Adrenal gland (tissue), 5 donors: ENCODE measurements at regions not wholly inside any gene's neighbourhood (a gene's known extent, or its start where the extent isn't known, plus 50 kb on each side); places are given as distances from the start of the nearest gene placed in this dataset.

Experiments used
- POLR2A ChIP-seq, 2 donors: fragments of 450-650 bp; IDR thresholded peaks; one replicate each; pipeline ENCODE4 v1.6.1; 2017; ENCODE audit warnings: antibody characterized with exemption in 2 of 2, mild to moderate bottlenecking in 2 of 2, moderate library complexity in 1 of 2
- TF ChIP-seq, protein P1 (sequence below), 6 experiments: fragments of 450-650 bp in 4 of 6; fragments of 200-600 bp in 2 of 6; sonication (generic) in 1 of 6; IDR thresholded peaks; 1 replicate in 5 of 6; 2 replicates in 1 of 6; pipeline versions ENCODE4 v1.5.1 to v1.8.0; 2016 to 2021; ENCODE audit warnings: antibody characterized with exemption in 6 of 6, mild to moderate bottlenecking in 2 of 6, moderate library complexity in 1 of 6
- donor health status: DM: no; HTN: no; CAD: no.

DNA sequence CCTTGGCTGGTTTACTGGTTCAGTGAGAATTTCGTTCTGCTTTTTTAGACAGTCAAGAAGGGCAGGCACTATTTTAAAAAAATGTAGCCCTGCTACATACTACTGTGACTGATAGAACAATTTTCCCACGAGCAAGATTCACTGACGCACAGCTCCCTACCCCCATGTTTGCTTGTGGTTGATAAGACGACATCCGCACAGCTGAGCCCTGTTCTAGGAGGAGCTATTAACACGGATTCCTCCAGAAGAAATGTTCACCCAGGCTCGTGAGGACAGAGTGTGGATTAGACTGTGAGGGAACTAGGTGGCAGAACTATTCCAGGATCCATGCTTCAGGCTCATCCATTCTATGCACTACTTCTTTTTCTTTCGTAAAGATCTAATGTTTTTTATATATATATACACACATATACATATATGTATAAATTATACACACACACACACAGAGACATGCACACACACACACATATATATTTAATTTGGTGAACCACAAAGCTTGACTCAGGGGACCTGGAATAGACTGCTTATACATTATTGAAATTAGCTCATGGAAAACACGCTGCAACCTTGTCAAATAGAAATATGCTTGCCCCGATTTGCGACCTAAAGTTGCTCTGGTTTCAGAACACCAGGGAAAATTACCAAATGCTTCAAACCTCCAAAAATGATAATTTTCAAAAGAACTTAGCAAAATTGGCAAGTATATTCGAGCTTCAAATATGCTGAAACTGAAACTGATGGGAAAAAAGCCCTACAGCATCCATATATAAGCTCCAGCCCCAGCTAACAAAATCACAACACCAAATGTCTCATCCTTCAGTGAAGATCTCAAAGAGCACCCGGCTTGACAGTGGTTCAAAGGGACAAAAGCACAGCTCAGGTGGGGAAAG lies 370.4 kb downstream of the SOCS6 start:
- TF ChIP-seq, protein P1, sequence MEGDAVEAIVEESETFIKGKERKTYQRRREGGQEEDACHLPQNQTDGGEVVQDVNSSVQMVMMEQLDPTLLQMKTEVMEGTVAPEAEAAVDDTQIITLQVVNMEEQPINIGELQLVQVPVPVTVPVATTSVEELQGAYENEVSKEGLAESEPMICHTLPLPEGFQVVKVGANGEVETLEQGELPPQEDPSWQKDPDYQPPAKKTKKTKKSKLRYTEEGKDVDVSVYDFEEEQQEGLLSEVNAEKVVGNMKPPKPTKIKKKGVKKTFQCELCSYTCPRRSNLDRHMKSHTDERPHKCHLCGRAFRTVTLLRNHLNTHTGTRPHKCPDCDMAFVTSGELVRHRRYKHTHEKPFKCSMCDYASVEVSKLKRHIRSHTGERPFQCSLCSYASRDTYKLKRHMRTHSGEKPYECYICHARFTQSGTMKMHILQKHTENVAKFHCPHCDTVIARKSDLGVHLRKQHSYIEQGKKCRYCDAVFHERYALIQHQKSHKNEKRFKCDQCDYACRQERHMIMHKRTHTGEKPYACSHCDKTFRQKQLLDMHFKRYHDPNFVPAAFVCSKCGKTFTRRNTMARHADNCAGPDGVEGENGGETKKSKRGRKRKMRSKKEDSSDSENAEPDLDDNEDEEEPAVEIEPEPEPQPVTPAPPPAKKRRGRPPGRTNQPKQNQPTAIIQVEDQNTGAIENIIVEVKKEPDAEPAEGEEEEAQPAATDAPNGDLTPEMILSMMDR (IDR thresholded peaks at IDR 0.05): no peak
- TF ChIP-seq POLR2A (IDR thresholded peaks at IDR 0.05): no peak
